ENCODE measurements at regions not wholly inside any gene's neighbourhood (a gene's known extent, or its start where the extent isn't known, plus 50 kb on each side); places are given as distances from the start of the nearest gene placed in this dataset.

- TF ChIP-seq MEF2A (IDR thresholded peaks at IDR 0.05; ENCODE audit: borderline replicate concordance, low read depth), result no peak
- TF ChIP-seq MAX (IDR thresholded peaks at IDR 0.05; ENCODE audit: low read depth), result no peak
- no peak for TF ChIP-seq POLR2AphosphoS5 (IDR thresholded peaks at IDR 0.05; ENCODE audit: low read depth, low read length)
- no peak for TF ChIP-seq TAF1 (IDR thresholded peaks at IDR 0.05; ENCODE audit: borderline replicate concordance, low read depth, low read length)
- no peak for TF ChIP-seq NRF1 (IDR thresholded peaks at IDR 0.05; ENCODE audit: low read depth, low read length)
- no peak for TF ChIP-seq RFX5 (IDR thresholded peaks at IDR 0.05; ENCODE audit: low read length)
- no peak for TF ChIP-seq FOSL2 (IDR thresholded peaks at IDR 0.05; ENCODE audit: borderline replicate concordance, low read depth)
- no peak for TF ChIP-seq SMC3 (IDR thresholded peaks at IDR 0.05; ENCODE audit: low read depth, low read length)
Measured at GRCh38 chr2:217362286-217362685, 502.4 kb upstream of the TNP1 start (continued).

DNA sequence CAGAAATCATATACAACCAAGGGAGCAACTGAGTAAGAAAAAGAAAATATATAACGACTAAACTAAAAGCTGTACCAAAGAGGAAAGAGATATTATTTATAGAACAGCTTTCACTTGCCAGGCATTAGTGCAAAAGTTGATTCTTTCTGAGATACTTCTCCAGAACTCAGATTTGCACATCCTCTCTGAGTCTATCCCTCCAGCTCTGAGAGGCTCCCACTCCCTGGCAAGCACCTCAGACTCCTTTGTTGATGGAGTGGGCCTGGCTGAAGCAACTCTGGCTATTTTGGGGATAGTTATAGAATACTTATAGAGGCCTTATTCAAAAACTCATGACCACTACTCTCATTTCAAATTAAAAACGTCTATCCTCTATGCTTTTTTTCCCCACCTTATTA lies 501.6 kb upstream of the TNP1 start:
- Histone ChIP-seq H3K4me3 (ENCODE audit: low read depth in 2 of 2, low read length in 1 of 2) (no peak overlapping the region), H4K20me1 (ENCODE audit: insufficient read depth) (no peaks in the 10 kb centered on the region), H3K79me2 (ENCODE audit: insufficient read depth) (no peaks in the 10 kb centered on the region), H3K27me3 (ENCODE audit: insufficient read depth) (no peaks in the 10 kb centered on the region), H3K27ac (ENCODE audit: low read depth in 2 of 2, low read length in 1 of 2) (peak overlapping the region; percentile 88), H3F3A (replicated peaks; ENCODE audit: insufficient read depth) (peaks cover 26% of the 10 kb centered on the region), H3K4me2 (peak overlapping the region; percentile 59), H3K9ac (peak overlapping the region; percentile 25; the same call in 1 of the 2 replicates), H3K9me3 (no peaks in the 10 kb centered on the region), H3K36me3 (replicated peaks in 1 of 2; ENCODE audit: control insufficient read depth in 1 of 2, insufficient read depth in 2 of 2, low read length in 1 of 2) (no peaks in the 10 kb centered on the region), H2AFZ (ENCODE audit: low read depth) (peak overlapping the region; percentile 60; the same call in 1 of the 2 replicates), H3K9me2 (no peaks in the 10 kb centered on the region), H3K4me1 (ENCODE audit: control insufficient read depth in 1 of 2, insufficient read depth in 2 of 2, low read depth in 1 of 2, low read length in 1 of 2) (peaks cover 6 to 39% of the 10 kb centered on the region in 2 experiments)
- WGBS (ENCODE audit: low lambda C conversion rate), result 48% methylated on average over 2 of the region's 2 CpGs
- DNase-seq, result no peak
- CTCF ChIA-PET, result no interaction called here
- TF ChIP-seq RAD21 (IDR thresholded peaks at IDR 0.05; ENCODE audit: low read length), result no peak
- TF ChIP-seq, protein P1, sequence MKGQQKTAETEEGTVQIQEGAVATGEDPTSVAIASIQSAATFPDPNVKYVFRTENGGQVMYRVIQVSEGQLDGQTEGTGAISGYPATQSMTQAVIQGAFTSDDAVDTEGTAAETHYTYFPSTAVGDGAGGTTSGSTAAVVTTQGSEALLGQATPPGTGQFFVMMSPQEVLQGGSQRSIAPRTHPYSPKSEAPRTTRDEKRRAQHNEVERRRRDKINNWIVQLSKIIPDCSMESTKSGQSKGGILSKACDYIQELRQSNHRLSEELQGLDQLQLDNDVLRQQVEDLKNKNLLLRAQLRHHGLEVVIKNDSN (IDR thresholded peaks at IDR 0.05; ENCODE audit: borderline replicate concordance, low read depth), result no peak
- no peak for TF ChIP-seq NRF1 (IDR thresholded peaks at IDR 0.05; ENCODE audit: low read depth, low read length)
- TF ChIP-seq, protein P2, sequence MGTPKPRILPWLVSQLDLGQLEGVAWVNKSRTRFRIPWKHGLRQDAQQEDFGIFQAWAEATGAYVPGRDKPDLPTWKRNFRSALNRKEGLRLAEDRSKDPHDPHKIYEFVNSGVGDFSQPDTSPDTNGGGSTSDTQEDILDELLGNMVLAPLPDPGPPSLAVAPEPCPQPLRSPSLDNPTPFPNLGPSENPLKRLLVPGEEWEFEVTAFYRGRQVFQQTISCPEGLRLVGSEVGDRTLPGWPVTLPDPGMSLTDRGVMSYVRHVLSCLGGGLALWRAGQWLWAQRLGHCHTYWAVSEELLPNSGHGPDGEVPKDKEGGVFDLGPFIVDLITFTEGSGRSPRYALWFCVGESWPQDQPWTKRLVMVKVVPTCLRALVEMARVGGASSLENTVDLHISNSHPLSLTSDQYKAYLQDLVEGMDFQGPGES (IDR thresholded peaks at IDR 0.05; ENCODE audit: low read depth, low read length), result no peak
- no peak for TF ChIP-seq SMC3 (IDR thresholded peaks at IDR 0.05; ENCODE audit: low read depth, low read length)
- no peak for TF ChIP-seq JUND (IDR thresholded peaks at IDR 0.05)
- no peak for TF ChIP-seq YY1 (IDR thresholded peaks at IDR 0.05; ENCODE audit: low read depth)
- no peak for TF ChIP-seq CHD2 (IDR thresholded peaks at IDR 0.05; ENCODE audit: low read length, partially characterized antibody)
- no peak for TF ChIP-seq FOXM1 (IDR thresholded peaks at IDR 0.05; ENCODE audit: low read depth)
- TF ChIP-seq, protein P3, sequence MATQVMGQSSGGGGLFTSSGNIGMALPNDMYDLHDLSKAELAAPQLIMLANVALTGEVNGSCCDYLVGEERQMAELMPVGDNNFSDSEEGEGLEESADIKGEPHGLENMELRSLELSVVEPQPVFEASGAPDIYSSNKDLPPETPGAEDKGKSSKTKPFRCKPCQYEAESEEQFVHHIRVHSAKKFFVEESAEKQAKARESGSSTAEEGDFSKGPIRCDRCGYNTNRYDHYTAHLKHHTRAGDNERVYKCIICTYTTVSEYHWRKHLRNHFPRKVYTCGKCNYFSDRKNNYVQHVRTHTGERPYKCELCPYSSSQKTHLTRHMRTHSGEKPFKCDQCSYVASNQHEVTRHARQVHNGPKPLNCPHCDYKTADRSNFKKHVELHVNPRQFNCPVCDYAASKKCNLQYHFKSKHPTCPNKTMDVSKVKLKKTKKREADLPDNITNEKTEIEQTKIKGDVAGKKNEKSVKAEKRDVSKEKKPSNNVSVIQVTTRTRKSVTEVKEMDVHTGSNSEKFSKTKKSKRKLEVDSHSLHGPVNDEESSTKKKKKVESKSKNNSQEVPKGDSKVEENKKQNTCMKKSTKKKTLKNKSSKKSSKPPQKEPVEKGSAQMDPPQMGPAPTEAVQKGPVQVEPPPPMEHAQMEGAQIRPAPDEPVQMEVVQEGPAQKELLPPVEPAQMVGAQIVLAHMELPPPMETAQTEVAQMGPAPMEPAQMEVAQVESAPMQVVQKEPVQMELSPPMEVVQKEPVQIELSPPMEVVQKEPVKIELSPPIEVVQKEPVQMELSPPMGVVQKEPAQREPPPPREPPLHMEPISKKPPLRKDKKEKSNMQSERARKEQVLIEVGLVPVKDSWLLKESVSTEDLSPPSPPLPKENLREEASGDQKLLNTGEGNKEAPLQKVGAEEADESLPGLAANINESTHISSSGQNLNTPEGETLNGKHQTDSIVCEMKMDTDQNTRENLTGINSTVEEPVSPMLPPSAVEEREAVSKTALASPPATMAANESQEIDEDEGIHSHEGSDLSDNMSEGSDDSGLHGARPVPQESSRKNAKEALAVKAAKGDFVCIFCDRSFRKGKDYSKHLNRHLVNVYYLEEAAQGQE (IDR thresholded peaks at IDR 0.05; ENCODE audit: low read depth, low read length), result no peak
- TF ChIP-seq FOXJ3 (CRISPR knock-in tag; IDR thresholded peaks at IDR 0.05), result no peak
- POLR2A ChIA-PET, result no interaction called here
